DND-41 (cell line): ENCODE measurements at regions not wholly inside any gene's neighbourhood (a gene's known extent, or its start where the extent isn't known, plus 50 kb on each side); places are given as distances from the start of the nearest gene placed in this dataset.

Experiments
- ATAC-seq: fragments of 200-7000 bp; cut with Tn5 transposase; 3 replicates; pipeline ENCODE4 v1.9.1; 2021; ENCODE audit warnings: low read depth; ENCODE audit not compliant: insufficient read depth
- DNase-seq: peaks from one replicate; pipeline ENCODE4 v3.0.0-alpha.2; 2020
- H2AFZ ChIP-seq: 2 replicates; pipeline ENCODE4 v1.6.0; 2012; ENCODE audit warnings: low read depth, low read length
- H3K27ac ChIP-seq: 2 replicates; pipeline ENCODE4 v1.5.1; 2012; ENCODE audit warnings: low read length, inconsistent platforms
- H3K27me3 ChIP-seq: fragments of 200-600 bp; sonication (generic); 2 replicates; pipeline ENCODE4 v1.6.0; 2012; ENCODE audit warnings: low read length, mild to moderate bottlenecking, inconsistent platforms; ENCODE audit not compliant: insufficient read depth, poor library complexity
- H3K36me3 ChIP-seq: 2 replicates; pipeline ENCODE4 v1.5.1; 2012; ENCODE audit warnings: low read length, inconsistent platforms; ENCODE audit not compliant: insufficient read depth
- H3K4me1 ChIP-seq: 2 replicates; pipeline ENCODE4 v1.5.1; 2012; ENCODE audit warnings: mild to moderate bottlenecking, low read length; ENCODE audit not compliant: insufficient read depth
- H3K4me2 ChIP-seq: 2 replicates; pipeline ENCODE4 v1.6.0; 2012; ENCODE audit warnings: mild to moderate bottlenecking, moderate library complexity, low read length, inconsistent platforms; ENCODE audit not compliant: insufficient read depth
- H3K4me3 ChIP-seq, 2 experiments: fragments of 200-600 bp in 1 of 2; shearing (Covaris generic) in 1 of 2; 2 replicates each; pipeline ENCODE4 v1.5.1; 2012 to 2016; ENCODE audit warnings: inconsistent platforms in 2 of 2, low read length in 2 of 2, mild to moderate bottlenecking in 2 of 2, low read depth in 1 of 2, moderate library complexity in 1 of 2
- H3K79me2 ChIP-seq: 2 replicates; pipeline ENCODE4 v1.6.0; 2012; ENCODE audit warnings: low read length, inconsistent platforms; ENCODE audit not compliant: insufficient read depth
- H3K9ac ChIP-seq: 2 replicates; pipeline ENCODE4 v1.6.0; 2012; ENCODE audit warnings: low read depth, mild to moderate bottlenecking, inconsistent platforms, low read length, moderate library complexity
- H3K9me3 ChIP-seq: 2 replicates; pipeline ENCODE4 v1.5.1; 2012; ENCODE audit warnings: low read length, moderate library complexity, mild to moderate bottlenecking, inconsistent platforms; ENCODE audit not compliant: insufficient read depth, severe bottlenecking
- H4K20me1 ChIP-seq: 2 replicates; pipeline ENCODE4 v1.6.0; 2012; ENCODE audit warnings: low read length; ENCODE audit not compliant: insufficient read depth
- EZH2 ChIP-seq: IDR thresholded peaks from 3 replicates; pipeline ENCODE4 v1.6.1; 2012; ENCODE audit warnings: borderline replicate concordance, low read depth, mild to moderate bottlenecking, moderate library complexity, low read length, inconsistent platforms; ENCODE audit not compliant: severe bottlenecking
- TF ChIP-seq, protein P1 (sequence below): IDR thresholded peaks from 2 replicates; pipeline ENCODE4 v1.5.1; 2012; ENCODE audit warnings: borderline replicate concordance, low read length, moderate library complexity, mild to moderate bottlenecking; ENCODE audit not compliant: poor library complexity, severe bottlenecking; ENCODE audit errors: extremely low read depth

DNA sequence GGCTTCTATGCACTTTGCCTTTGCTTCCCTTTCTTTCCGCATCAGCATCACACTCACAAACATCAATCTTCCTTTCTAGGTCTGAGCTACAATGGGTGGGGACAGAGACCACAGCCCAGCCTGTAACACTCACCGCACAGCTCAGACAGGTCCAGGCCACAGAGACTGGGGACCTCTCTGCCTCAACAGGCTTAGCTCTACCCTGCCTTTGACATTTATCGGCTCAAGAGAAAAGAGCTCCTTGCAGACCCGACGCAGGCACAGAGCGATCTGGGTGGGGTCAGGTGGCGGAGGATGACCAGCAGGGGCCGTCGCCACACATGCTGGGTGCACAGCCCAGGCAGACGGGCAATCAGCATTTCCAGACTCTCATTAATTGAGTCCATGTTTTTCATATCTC lies 837.3 kb downstream of the TBC1D22A start:
- DNase-seq (no peak), ATAC-seq (no peak)
- no peak overlapping the region for H3K27ac ChIP-seq
- no peaks in the 10 kb centered on the region for H3K4me1 ChIP-seq
- no peak overlapping the region for H3K4me2 ChIP-seq
- no peaks in the 10 kb centered on the region for H3K79me2 ChIP-seq
- H3K27me3 ChIP-seq = no peaks in the 10 kb centered on the region
- no peak for TF ChIP-seq EZH2
- H2AFZ ChIP-seq = no peak overlapping the region
- peaks cover 5% of the 10 kb centered on the region for H3K9me3 ChIP-seq
- no peaks in the 10 kb centered on the region for H3K36me3 ChIP-seq
- H3K9ac ChIP-seq = no peak overlapping the region
- H3K4me3 ChIP-seq = no peak overlapping the region
- H4K20me1 ChIP-seq = no peaks in the 10 kb centered on the region

DNA sequence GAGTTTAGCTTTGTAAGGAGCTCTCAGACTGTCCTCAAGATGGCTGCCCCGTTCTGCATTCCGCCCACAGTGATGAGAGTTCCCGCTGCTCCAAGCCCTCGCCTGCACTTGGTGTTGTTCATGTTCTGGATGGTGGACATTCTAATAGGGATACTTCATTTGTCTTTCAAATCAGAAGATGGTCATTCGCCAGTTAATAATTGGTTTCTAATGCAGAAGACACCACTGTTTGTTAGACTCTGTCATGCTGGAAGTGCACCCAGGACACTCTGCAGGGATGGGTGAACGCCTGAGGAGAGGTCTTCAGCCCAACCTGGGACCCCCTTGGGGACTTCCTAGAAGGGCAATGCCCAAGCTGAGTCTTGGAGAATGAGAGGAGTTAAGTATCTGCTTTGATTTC lies 836.4 kb downstream of the TBC1D22A start:
- H3K4me3 ChIP-seq = no peak overlapping the region
- no peak overlapping the region for H3K9ac ChIP-seq
- H3K27me3 ChIP-seq = no peaks in the 10 kb centered on the region
- H3K4me2 ChIP-seq = no peak overlapping the region
- DNase-seq (no peak), ATAC-seq (no peak)
- H3K4me1 ChIP-seq = no peaks in the 10 kb centered on the region
- H4K20me1 ChIP-seq = no peaks in the 10 kb centered on the region
- H3K27ac ChIP-seq = no peak overlapping the region
- H3K9me3 ChIP-seq = peaks cover 5% of the 10 kb centered on the region
- no peak overlapping the region for H2AFZ ChIP-seq
- no peak for TF ChIP-seq EZH2
- TF ChIP-seq, protein P1, sequence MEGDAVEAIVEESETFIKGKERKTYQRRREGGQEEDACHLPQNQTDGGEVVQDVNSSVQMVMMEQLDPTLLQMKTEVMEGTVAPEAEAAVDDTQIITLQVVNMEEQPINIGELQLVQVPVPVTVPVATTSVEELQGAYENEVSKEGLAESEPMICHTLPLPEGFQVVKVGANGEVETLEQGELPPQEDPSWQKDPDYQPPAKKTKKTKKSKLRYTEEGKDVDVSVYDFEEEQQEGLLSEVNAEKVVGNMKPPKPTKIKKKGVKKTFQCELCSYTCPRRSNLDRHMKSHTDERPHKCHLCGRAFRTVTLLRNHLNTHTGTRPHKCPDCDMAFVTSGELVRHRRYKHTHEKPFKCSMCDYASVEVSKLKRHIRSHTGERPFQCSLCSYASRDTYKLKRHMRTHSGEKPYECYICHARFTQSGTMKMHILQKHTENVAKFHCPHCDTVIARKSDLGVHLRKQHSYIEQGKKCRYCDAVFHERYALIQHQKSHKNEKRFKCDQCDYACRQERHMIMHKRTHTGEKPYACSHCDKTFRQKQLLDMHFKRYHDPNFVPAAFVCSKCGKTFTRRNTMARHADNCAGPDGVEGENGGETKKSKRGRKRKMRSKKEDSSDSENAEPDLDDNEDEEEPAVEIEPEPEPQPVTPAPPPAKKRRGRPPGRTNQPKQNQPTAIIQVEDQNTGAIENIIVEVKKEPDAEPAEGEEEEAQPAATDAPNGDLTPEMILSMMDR = no peak
- H3K79me2 ChIP-seq = no peaks in the 10 kb centered on the region
- no peaks in the 10 kb centered on the region for H3K36me3 ChIP-seq

DNA sequence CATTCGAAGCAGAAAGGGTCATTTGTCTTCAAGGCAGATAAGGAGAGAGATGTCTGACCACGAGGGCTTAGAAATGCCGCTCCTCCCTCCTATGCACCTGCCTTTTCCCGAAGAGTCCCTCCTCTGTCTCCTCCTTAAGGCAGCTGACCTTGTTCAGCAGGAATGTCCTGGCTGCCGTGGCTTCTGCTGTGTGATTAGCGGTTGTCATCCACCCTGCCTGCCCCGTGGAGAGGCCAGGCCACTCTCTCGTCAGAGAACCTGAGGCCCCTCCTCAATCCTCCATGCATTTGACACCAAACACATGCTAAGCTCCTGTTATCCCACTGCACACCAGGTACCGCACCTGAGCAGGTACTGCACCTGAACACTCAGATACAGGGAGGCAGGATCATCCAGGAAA lies 834.6 kb downstream of the TBC1D22A start:
- Histone ChIP-seq H3K4me1 (no peaks in the 10 kb centered on the region), H4K20me1 (no peaks in the 10 kb centered on the region), H3K9ac (no peak overlapping the region), H3K27me3 (no peaks in the 10 kb centered on the region), H3K27ac (no peak overlapping the region), H3K79me2 (no peaks in the 10 kb centered on the region), H3K4me2 (no peak overlapping the region), H2AFZ (no peak overlapping the region), H3K9me3 (no peaks in the 10 kb centered on the region), H3K4me3 (no peak overlapping the region), H3K36me3 (no peaks in the 10 kb centered on the region)
- DNase-seq (no peak), ATAC-seq (no peak)
- TF ChIP-seq EZH2 = no peak
- TF ChIP-seq, protein P1 = no peak

DNA sequence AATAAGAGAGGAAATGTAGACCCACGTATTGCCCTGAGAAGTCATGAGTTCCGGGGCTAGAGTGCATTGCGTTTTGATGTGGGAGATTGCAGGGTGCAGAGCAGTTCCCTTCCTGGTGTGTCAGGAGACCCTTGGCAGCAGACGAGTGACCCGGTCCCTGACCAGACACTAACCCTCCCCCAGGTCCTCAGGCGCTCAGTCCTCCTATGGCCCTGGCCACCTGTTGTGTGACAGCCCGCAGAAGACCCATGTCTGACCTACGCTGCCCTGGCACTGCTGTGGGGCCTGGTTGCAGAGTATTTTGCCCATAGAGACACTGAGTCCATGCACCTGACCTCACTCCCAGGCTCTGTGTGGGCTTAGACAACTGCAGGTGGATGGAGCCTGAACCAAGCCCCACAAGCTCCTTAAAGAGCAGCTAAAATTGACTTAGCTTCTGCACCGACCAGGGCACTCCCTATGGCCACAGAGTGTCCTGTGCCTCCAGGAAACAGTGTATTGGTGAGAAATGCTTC lies 833.8 kb downstream of the TBC1D22A start:
- DNase-seq (no peak), ATAC-seq (no peak)
- Histone ChIP-seq H3K27me3 (no peaks in the 10 kb centered on the region), H3K27ac (no peak overlapping the region), H3K4me1 (no peaks in the 10 kb centered on the region), H3K79me2 (no peaks in the 10 kb centered on the region), H3K4me2 (no peak overlapping the region), H4K20me1 (no peaks in the 10 kb centered on the region), H3K9ac (no peak overlapping the region), H3K9me3 (no peaks in the 10 kb centered on the region), H3K36me3 (no peaks in the 10 kb centered on the region), H2AFZ (no peak overlapping the region), H3K4me3 (no peak overlapping the region)
- TF ChIP-seq EZH2 = no peak
- TF ChIP-seq, protein P1 = no peak
